ENCODE measurements at regions not wholly inside any gene's neighbourhood (a gene's known extent, or its start where the extent isn't known, plus 50 kb on each side); places are given as distances from the start of the nearest gene placed in this dataset.
"Not testable (repeated sequence)": the region's sequence is repeated elsewhere in the genome, so short reads cannot be mapped to it uniquely, and the experiment has no call there.

GRCh38 chr4:114034189-114034588 is 54.7 kb upstream of the ARSJ start:
- in situ Hi-C loops (cut with HindIII; ENCODE audit: low pct_unique_long_range_greater_than_20kb, low sequenced_read_pairs), result no loop called here
- no peak for DNase-seq (ENCODE audit: low read depth)

GRCh38 chr4:114036426-114036825 is 57.0 kb upstream of the ARSJ start:
- no peak for DNase-seq (ENCODE audit: low read depth)

GRCh38 chr4:114036864-114037263 is 57.4 kb upstream of the ARSJ start:
- in situ Hi-C loops (cut with HindIII; ENCODE audit: low pct_unique_long_range_greater_than_20kb, low sequenced_read_pairs), result no loop called here

More at GRCh38 chr4:114036426-114036825, 57.0 kb upstream of the ARSJ start:
- in situ Hi-C loops (cut with HindIII; ENCODE audit: low pct_unique_long_range_greater_than_20kb, low sequenced_read_pairs), result no loop called here

GRCh38 chr4:114037988-114038387 is 58.5 kb upstream of the ARSJ start:
- no peak for DNase-seq (ENCODE audit: low read depth)
- in situ Hi-C loops (cut with HindIII; ENCODE audit: low pct_unique_long_range_greater_than_20kb, low sequenced_read_pairs), result no loop called here

More at GRCh38 chr4:114036864-114037263, 57.4 kb upstream of the ARSJ start:
- DNase-seq (ENCODE audit: low read depth), result no peak

GRCh38 chr4:114038762-114039387 is 59.4 kb upstream of the ARSJ start:
- in situ Hi-C loops (cut with HindIII; ENCODE audit: low pct_unique_long_range_greater_than_20kb, low sequenced_read_pairs), result no loop called here
- no peak for DNase-seq (ENCODE audit: low read depth)

- in situ Hi-C loops (cut with HindIII; ENCODE audit: low pct_unique_long_range_greater_than_20kb, low sequenced_read_pairs), result no loop called here
- no peak for DNase-seq (ENCODE audit: low read depth)
Measured at GRCh38 chr4:114040319-114041116, 61.1 kb upstream of the ARSJ start.

GRCh38 chr4:114041117-114041475 is 61.6 kb upstream of the ARSJ start:
- in situ Hi-C loops (cut with HindIII; ENCODE audit: low pct_unique_long_range_greater_than_20kb, low sequenced_read_pairs), result no loop called here
- DNase-seq (ENCODE audit: low read depth), result no peak

- in situ Hi-C loops (cut with HindIII; ENCODE audit: low pct_unique_long_range_greater_than_20kb, low sequenced_read_pairs), result no loop called here
- peak; percentile 2 for DNase-seq (ENCODE audit: low read depth)
Measured at GRCh38 chr4:114043116-114043515, 63.7 kb upstream of the ARSJ start.

GRCh38 chr4:114044351-114044750 is 64.9 kb upstream of the ARSJ start:
- DNase-seq (ENCODE audit: low read depth); in situ Hi-C loops (cut with HindIII; ENCODE audit: low pct_unique_long_range_greater_than_20kb, low sequenced_read_pairs): not testable (repeated sequence)

- in situ Hi-C loops (cut with HindIII; ENCODE audit: low pct_unique_long_range_greater_than_20kb, low sequenced_read_pairs), result no loop called here
Measured at GRCh38 chr4:114046331-114046730, 66.9 kb upstream of the ARSJ start.

GRCh38 chr4:114048154-114048553 is 68.7 kb upstream of the ARSJ start:
- DNase-seq (ENCODE audit: low read depth); in situ Hi-C loops (cut with HindIII; ENCODE audit: low pct_unique_long_range_greater_than_20kb, low sequenced_read_pairs): not testable (repeated sequence)

More at GRCh38 chr4:114046331-114046730, 66.9 kb upstream of the ARSJ start:
- DNase-seq (ENCODE audit: low read depth), result no peak

- in situ Hi-C loops (cut with HindIII; ENCODE audit: low pct_unique_long_range_greater_than_20kb, low sequenced_read_pairs), result no loop called here
- no peak for DNase-seq (ENCODE audit: low read depth)
Measured at GRCh38 chr4:114052227-114052626, 72.8 kb upstream of the ARSJ start.

- in situ Hi-C loops (cut with HindIII; ENCODE audit: low pct_unique_long_range_greater_than_20kb, low sequenced_read_pairs), result no loop called here
- DNase-seq (ENCODE audit: low read depth), result no peak
Measured at GRCh38 chr4:114056599-114056998, 77.2 kb upstream of the ARSJ start.

- in situ Hi-C loops (cut with HindIII; ENCODE audit: low pct_unique_long_range_greater_than_20kb, low sequenced_read_pairs), result no loop called here
Measured at GRCh38 chr4:114057746-114058145, 78.3 kb upstream of the ARSJ start.

GRCh38 chr4:114062499-114062898 is 83.1 kb upstream of the ARSJ start:
- no peak for DNase-seq (ENCODE audit: low read depth)
- in situ Hi-C loops (cut with HindIII; ENCODE audit: low pct_unique_long_range_greater_than_20kb, low sequenced_read_pairs), result no loop called here

More at GRCh38 chr4:114057746-114058145, 78.3 kb upstream of the ARSJ start:
- DNase-seq (ENCODE audit: low read depth), result no peak

- no peak for DNase-seq (ENCODE audit: low read depth)
- in situ Hi-C loops (cut with HindIII; ENCODE audit: low pct_unique_long_range_greater_than_20kb, low sequenced_read_pairs), result no loop called here
Measured at GRCh38 chr4:114072781-114073180, 93.3 kb upstream of the ARSJ start.

- peak; percentile 44 for DNase-seq (ENCODE audit: low read depth)
- in situ Hi-C loops (cut with HindIII; ENCODE audit: low pct_unique_long_range_greater_than_20kb, low sequenced_read_pairs), result no loop called here
Measured at GRCh38 chr4:114076899-114077570, 97.6 kb upstream of the ARSJ start.

GRCh38 chr4:114077610-114078009 is 98.2 kb upstream of the ARSJ start:
- peak; percentile 78 for DNase-seq (ENCODE audit: low read depth)
- in situ Hi-C loops (cut with HindIII; ENCODE audit: low pct_unique_long_range_greater_than_20kb, low sequenced_read_pairs), result no loop called here

GRCh38 chr4:114078636-114079035 is 99.2 kb upstream of the ARSJ start:
- no peak for DNase-seq (ENCODE audit: low read depth)
- in situ Hi-C loops (cut with HindIII; ENCODE audit: low pct_unique_long_range_greater_than_20kb, low sequenced_read_pairs), result no loop called here

Measured in Caki2 (cell line).